ENCODE measurements at regions not wholly inside any gene's neighbourhood (a gene's known extent, or its start where the extent isn't known, plus 50 kb on each side); places are given as distances from the start of the nearest gene placed in this dataset.

DNA sequence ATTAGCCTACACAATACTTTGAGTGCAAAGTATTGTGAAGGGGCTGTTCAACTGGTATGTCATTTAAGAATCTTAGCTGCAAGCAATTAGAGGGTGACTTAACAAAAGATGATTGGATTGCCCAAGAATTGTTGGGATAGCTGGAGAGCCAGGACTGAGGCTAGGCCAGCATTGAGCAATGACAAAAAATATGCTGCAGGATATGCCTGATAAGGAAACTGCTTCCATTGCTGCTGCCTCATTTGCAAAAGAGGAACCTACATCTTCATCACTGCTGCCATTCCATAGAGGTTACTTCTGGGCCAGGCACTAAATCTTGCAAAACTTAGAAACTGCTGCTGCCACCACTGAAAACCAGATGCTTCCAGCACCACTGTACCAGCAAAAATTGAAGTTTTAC lies 108.0 kb upstream of the TBC1D5 start:
- Mint-ChIP-seq H3K27ac (no peak overlapping the region), H3K4me3 (ENCODE audit: low read depth) (no peak overlapping the region), H3K36me3 (ENCODE audit: insufficient read depth) (peaks cover 2% of the 10 kb centered on the region), H3K9me3 (ENCODE audit: low read depth) (peaks cover 19% of the 10 kb centered on the region), H3K27me3 (no peaks in the 10 kb centered on the region), H3K4me1 (ENCODE audit: low read depth) (peaks cover 3% of the 10 kb centered on the region)
- TF ChIP-seq, protein P1, sequence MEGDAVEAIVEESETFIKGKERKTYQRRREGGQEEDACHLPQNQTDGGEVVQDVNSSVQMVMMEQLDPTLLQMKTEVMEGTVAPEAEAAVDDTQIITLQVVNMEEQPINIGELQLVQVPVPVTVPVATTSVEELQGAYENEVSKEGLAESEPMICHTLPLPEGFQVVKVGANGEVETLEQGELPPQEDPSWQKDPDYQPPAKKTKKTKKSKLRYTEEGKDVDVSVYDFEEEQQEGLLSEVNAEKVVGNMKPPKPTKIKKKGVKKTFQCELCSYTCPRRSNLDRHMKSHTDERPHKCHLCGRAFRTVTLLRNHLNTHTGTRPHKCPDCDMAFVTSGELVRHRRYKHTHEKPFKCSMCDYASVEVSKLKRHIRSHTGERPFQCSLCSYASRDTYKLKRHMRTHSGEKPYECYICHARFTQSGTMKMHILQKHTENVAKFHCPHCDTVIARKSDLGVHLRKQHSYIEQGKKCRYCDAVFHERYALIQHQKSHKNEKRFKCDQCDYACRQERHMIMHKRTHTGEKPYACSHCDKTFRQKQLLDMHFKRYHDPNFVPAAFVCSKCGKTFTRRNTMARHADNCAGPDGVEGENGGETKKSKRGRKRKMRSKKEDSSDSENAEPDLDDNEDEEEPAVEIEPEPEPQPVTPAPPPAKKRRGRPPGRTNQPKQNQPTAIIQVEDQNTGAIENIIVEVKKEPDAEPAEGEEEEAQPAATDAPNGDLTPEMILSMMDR (IDR thresholded peaks at IDR 0.05; ENCODE audit: unreplicated experiment) = no peak
- no peak for DNase-seq (ENCODE audit: low spot score, unreplicated experiment)

DNA sequence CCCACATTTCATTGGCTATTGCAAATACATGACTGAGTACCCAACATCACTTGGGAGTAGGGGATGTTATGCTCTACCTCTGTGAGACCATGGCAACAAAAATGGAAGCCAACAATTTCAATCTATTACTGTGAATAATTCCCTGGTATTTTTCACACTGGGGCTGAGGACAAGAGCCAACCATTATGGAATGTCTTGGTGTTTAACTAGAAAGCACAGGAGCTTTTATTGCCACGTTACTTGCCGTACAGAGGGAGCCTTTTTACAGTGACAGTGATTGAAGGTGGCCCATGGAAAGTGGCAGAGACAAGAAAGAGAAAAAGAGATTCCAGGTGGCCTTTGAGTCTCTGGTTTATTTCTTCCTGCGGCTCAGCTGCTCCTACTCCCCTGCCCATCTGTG lies 105.7 kb upstream of the TBC1D5 start:
- TF ChIP-seq, protein P1 (IDR thresholded peaks at IDR 0.05; ENCODE audit: unreplicated experiment) = no peak
- no peak for DNase-seq (ENCODE audit: low spot score, unreplicated experiment)
- Mint-ChIP-seq H3K27ac (no peak overlapping the region), H3K36me3 (ENCODE audit: insufficient read depth) (no peaks in the 10 kb centered on the region), H3K4me1 (ENCODE audit: low read depth) (peaks cover 3% of the 10 kb centered on the region), H3K9me3 (ENCODE audit: low read depth) (peaks cover 2% of the 10 kb centered on the region), H3K4me3 (ENCODE audit: low read depth) (no peak overlapping the region), H3K27me3 (no peaks in the 10 kb centered on the region)

DNA sequence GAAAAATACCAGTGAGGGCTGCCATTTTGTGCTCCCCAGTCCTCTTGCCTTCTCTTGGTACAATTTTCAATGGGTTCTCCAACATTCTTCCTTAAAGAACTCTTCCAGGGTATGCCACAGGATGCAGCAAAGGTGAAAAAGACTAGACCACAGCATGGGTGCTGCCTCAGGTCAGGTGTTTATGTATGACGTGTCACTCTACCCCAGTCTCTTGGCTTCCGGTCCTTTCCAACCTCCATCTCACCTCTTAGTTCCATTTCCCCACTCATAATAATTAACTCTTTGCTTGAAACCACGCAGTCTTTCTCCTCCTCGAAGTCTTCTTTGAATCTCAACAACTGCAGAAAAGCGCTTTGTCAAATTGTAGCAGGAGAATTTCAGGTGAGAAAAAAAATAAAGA lies 104.7 kb upstream of the TBC1D5 start:
- H3K27me3 Mint-ChIP-seq = no peaks in the 10 kb centered on the region
- no peak overlapping the region for H3K4me3 Mint-ChIP-seq (ENCODE audit: low read depth)
- no peak for DNase-seq (ENCODE audit: low spot score, unreplicated experiment)
- H3K36me3 Mint-ChIP-seq (ENCODE audit: insufficient read depth) = no peaks in the 10 kb centered on the region
- H3K9me3 Mint-ChIP-seq (ENCODE audit: low read depth) = no peaks in the 10 kb centered on the region
- peaks cover 3% of the 10 kb centered on the region for H3K4me1 Mint-ChIP-seq (ENCODE audit: low read depth)
- H3K27ac Mint-ChIP-seq = no peak overlapping the region
- TF ChIP-seq, protein P1 (IDR thresholded peaks at IDR 0.05; ENCODE audit: unreplicated experiment) = no peak

DNA sequence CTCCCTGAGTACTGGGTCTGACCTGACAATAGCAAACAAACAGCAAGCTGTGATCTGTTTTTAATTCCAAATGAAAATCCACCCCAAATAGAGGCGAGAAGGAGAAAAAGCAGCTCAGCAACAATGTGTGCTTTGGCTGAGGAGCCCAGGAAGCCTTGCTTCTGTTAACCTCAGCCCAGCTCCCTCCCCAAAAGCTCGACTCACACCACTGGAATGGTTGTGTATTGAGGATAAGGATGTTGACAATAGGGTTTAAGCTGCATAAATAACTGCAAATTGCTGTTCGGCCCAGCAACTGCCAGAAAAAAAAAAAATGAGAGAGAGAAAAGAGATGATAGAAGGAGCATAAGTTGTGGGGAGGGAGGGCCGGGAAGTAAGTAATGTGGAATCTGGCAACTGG lies 104.0 kb upstream of the TBC1D5 start:
- no peaks in the 10 kb centered on the region for H3K9me3 Mint-ChIP-seq (ENCODE audit: low read depth)
- H3K27ac Mint-ChIP-seq = no peak overlapping the region
- no peaks in the 10 kb centered on the region for H3K27me3 Mint-ChIP-seq
- no peaks in the 10 kb centered on the region for H3K36me3 Mint-ChIP-seq (ENCODE audit: insufficient read depth)
- H3K4me1 Mint-ChIP-seq (ENCODE audit: low read depth) = peaks cover 3% of the 10 kb centered on the region
- no peak overlapping the region for H3K4me3 Mint-ChIP-seq (ENCODE audit: low read depth)
- TF ChIP-seq, protein P1 (IDR thresholded peaks at IDR 0.05; ENCODE audit: unreplicated experiment) = no peak
- DNase-seq (ENCODE audit: low spot score, unreplicated experiment) = no peak

DNA sequence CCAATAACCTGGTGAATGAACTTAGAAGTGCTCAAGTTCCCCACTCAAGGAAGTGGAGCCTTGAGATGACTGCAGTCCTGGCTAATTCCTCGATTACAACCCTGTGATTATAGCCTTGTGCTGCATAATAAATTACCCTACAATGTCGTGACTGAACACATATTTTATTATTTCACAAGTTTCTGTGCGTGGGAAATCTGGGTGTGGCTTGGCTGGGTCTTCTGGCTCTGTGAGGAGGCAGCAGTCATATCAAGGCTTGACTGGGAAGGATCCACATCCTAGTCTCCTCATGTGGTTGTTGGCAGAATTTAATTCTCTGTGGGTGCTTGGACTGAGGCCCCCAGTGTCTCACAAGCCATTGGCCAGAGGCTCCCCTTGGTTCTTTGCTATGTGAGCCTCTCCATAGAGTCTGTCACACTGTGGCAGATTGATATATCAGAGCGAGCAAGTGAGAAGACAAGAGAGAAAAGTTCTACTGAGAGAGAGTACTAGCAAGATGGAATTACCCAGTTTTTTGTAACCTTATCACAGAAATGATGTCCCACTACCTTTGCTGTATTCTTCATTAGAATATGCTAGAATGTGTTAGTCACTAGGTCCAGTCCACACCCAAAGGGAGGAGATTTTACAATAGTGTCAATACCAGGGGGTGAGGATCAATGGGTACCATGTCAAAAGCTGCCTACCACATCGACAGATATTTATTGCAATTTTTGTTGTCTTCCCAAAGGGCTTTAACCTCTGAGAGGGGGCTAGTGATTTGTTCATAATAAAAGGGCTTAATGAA lies 102.8 kb upstream of the TBC1D5 start:
- Mint-ChIP-seq H3K4me1 (ENCODE audit: low read depth) (peaks cover 3% of the 10 kb centered on the region), H3K36me3 (ENCODE audit: insufficient read depth) (no peaks in the 10 kb centered on the region), H3K27me3 (no peaks in the 10 kb centered on the region), H3K9me3 (ENCODE audit: low read depth) (no peaks in the 10 kb centered on the region), H3K4me3 (ENCODE audit: low read depth) (no peak overlapping the region), H3K27ac (no peak overlapping the region)
- DNase-seq (ENCODE audit: low spot score, unreplicated experiment) = no peak
- TF ChIP-seq, protein P1 (IDR thresholded peaks at IDR 0.05; ENCODE audit: unreplicated experiment) = no peak

Data from progenitor cell of endocrine pancreas (in vitro differentiated cells).